Pons (tissue), 1 donor: ENCODE measurements at regions not wholly inside any gene's neighbourhood (a gene's known extent, or its start where the extent isn't known, plus 50 kb on each side); places are given as distances from the start of the nearest gene placed in this dataset.
"Not testable (repeated sequence)": the region's sequence is repeated elsewhere in the genome, so short reads cannot be mapped to it uniquely, and the experiment has no call there.

Experiments
- DNase-seq: peaks from one replicate; pipeline ENCODE4 v3.0.0-alpha.2; 2016; ENCODE audit warnings: low spot score

DNA sequence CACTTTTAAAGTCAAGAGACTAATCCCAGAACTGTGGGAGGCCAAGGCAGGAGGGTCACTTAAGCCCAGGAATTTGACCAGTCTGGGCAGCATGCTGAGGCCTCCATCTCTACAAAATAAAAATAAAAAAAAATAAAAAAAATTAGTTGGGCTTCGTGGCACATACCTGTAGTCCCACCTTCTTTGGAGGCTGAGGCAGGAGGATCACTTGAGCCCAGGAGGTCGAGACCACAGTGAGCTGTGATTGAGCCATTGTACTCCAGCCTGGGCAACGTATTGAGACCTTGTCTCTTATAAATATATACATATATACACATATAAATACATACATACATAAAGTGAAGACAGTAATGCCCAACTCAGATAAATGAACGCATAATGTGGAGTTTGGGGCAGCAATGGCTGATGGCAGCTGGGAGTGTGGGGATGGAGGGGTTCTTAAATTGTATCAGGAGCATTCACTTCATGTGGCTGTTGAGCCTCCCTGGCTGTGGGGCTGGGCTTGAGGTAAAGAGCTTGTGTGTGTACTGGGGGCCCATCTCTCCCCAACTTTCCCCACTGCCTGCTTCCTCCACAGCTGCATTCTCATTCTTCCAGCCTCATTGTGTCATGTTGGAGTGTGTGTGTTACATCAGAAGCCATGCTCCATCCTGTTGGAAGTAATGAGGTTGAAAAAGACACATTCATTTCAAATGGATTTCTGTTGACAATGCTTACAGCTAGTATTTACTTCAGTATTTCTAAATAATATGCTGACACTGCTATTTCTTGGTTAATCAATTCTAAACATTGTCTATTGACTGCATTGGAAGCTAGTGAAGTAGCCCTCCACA is 96.5 kb upstream of the HS6ST1 start:
- DNase-seq: no peak

GRCh38 chr2:128415779-128416061 is 97.1 kb upstream of the HS6ST1 start:
- no peak for DNase-seq

GRCh38 chr2:128416109-128416785 is 97.6 kb upstream of the HS6ST1 start:
- no peak for DNase-seq

DNA sequence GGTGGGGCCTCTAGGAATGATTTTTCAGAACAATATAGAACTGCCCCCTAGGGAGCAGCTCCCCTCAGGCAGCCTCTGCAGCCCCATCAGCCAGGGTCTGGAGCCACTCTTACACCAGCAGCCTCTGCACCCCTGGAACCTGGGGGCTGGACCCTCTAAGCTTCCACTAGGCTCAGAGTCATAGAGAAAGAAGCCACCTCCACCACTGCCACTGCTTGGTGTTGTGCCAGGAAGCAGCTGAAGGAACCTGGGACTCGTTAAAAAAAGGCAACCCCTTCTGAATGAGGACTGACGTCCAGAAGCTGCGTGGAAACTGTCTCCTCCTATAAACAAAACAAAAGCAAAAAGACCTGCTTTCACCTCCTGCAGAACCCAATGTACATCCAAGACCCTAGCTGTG is 98.1 kb upstream of the HS6ST1 start:
- DNase-seq: no peak

DNA sequence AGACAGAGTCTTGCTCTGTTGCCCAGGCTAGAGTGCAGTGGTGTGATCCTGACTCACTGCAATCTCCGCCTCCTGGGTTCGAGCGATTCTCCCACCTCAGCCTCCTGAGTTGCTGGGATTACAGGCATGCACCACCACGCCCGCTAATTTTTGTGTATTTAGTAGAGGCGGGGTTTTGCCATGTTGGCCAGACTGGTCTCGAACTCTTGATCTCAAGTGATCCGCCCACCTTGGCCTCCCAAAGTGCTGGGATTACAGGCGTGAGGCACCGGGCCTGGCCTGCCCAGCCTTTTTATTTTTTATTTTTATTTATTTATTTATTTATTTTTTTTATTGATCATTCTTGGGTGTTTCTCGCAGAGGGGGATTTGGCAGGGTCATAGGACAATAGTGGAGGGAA is 98.6 kb upstream of the HS6ST1 start:
- DNase-seq: not testable (repeated sequence)

DNA sequence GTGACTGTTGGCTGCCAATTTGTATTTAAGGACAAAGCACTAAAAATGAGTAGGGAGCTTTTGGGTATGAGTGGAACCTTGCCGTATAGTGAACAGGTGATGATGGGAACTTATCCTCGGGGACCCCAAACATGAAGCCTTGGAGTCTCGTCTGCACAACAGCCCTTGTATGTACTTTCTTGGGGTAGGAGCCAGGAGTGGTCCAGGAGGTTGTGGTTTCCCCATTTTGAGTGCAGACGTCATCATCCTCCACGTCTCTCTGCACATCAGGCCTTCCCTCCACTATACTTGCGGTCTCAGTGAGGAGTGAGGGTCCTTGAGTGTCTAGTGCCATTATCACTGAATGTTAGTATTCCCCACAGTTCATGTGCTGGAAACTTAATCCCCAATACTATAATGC is 101.5 kb upstream of the HS6ST1 start:
- no peak for DNase-seq

- no peak for DNase-seq
Observed at GRCh38 chr2:128420776-128421175, 102.1 kb upstream of the HS6ST1 start.

DNA sequence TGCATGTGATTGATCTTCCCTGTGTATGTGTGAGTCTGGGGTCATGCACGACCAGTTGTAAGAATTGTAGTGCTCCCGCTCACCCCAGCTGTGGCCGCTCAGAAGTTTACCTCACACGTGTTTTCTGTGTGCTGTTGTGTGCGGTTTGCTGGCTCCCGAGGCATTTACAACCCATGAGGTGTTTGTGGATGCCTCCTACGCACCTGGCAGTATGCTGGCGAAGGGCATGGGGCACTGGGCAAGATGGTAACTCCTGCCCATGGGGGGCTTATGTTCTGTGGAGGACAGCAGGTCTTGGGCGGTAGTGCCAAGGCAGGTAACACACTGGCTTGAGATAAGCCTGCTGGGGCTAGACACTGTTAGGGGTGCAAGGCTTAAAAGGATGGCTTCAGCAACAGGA is 102.6 kb upstream of the HS6ST1 start:
- no peak for DNase-seq

DNA sequence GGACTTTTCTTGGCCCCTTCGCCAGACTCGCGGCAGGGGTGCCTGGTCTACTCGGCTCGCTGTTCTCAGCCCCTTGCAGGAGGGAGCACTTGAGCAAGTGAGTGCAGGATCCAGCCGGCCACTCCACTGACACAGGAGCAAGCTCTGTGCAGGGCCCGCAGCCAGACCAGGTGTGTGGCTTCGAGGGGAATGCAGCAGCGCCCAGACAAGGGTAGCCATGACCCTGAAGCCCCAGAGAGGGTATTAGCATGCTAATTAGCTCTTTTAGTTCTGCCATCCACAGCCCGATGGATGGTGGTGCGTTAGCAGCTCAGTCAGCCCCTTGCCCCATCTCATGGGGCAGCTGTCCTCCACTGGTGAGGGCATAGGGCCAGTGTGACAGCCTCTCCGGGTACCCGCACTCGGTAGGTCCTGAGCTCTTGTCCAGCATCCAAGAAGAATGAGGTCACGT is 103.2 kb upstream of the HS6ST1 start:
- DNase-seq: no peak

GRCh38 chr2:128422571-128422970 is 103.9 kb upstream of the HS6ST1 start:
- no peak for DNase-seq

DNA sequence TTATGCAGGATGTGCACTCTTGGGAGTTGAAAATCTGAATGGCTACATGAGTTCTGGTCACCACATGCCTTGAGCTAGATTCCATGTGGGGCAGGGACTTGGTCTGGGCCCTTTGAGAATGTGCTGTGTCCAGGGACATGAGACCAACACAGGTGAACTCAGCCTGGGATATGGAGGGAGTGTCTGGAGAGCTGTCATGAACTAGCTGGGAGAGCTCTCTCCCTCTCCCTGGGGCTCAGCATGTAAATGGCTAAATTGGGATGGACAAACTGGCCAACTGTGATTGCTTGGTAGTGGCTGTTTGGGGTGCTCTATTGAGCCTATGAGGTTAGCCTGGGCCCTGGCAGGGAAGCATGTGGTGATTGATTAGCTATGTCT is 105.1 kb upstream of the HS6ST1 start:
- no peak for DNase-seq

DNA sequence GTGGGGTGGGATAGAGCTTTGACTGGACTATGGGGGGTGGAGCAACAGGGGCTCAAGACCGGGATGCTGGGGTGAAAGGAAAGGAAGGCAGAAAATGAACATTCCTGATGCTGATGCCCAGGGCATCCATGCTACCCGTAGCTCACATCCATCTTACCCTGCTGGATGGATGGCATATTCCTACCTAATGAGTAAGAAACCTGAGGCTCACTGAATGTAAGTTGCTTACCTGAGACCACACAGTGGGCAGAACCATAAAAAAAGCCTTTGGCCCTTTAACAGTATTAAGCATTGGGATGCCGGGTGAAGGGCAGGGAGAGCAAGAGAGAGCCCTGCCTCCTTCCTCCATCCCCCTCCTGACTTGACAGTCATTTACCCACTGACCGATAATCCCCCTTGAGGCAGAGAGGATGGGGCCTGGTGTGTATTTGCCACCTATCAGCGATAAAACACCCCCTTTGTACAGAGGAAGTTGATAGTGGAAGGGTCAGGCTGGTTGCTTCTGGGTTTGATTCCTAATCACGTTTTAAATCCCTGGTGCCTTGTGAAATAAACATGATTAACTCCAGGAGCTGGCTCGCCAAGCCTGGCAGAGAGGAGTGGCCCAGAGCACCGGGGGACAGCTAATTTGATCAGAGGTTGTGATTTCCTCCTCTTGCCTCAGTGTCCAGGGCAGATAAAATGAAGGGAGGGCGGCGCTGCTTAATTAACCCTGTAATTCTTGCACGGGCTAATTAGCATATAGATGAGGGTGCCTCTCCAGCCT is 105.9 kb upstream of the HS6ST1 start:
- no peak for DNase-seq

DNA sequence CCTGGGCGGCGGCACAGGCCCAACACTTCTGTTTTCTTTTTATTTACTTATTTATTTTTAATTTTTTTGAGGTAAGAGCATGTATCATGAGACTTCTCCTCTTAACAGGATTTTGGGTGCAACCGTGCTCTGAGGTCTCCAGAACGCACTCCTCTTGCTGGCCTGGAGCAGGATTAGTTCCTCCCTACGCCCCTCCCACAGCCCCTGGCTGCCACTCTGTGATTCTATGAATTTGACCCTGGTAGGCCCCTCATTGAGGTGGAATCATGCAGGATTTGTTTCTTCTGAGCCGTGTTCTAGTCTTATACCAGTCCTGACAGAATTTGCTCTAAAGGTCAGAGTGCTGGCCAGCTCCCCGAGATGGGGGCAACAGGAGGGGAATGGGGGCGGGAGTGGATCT is 106.5 kb upstream of the HS6ST1 start:
- no peak for DNase-seq

GRCh38 chr2:128425731-128426620 is 107.3 kb upstream of the HS6ST1 start:
- no peak for DNase-seq

DNA sequence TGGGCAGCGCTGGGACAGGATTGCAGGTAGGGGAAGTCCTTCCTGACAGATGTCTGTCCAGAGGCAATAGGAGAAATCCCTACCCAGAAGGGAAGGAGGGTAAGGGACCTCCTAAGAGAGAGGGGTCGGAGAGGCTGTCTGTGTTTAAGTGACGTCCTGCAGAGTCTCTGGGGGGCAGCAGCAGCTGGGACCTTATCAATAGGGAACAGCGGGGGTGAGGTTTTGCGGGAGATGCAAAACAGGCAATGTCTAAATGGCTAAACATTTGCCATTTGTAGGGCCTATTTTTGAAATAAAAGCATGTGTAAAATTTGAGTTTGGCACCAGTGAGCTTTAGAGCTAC is 108.7 kb upstream of the HS6ST1 start:
- no peak for DNase-seq

DNA sequence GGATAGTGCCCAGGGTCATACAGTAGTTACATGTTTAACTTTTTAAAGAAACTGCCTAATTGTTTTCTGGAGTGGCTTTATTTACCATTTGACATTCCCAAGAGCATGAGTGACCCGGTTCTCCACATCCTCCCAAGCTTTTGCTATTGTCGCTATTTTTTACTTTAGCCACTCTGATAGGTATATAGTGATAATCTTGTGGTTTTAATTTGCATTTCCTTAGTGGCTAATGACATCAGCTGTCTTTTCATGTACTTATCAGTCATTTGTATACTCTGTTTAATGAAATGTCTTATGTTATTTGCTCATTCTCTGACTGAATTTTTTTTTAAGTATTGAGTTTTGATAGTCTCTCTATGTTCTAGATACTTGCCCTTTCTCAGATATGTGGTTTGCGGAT is 109.7 kb upstream of the HS6ST1 start:
- DNase-seq: no peak

GRCh38 chr2:128432423-128432822 is 113.8 kb upstream of the HS6ST1 start:
- DNase-seq: no peak

- DNase-seq: no peak
Observed at GRCh38 chr2:128433911-128434550, 115.4 kb upstream of the HS6ST1 start.

- no peak for DNase-seq
Observed at GRCh38 chr2:128435576-128436478, 117.2 kb upstream of the HS6ST1 start.

DNA sequence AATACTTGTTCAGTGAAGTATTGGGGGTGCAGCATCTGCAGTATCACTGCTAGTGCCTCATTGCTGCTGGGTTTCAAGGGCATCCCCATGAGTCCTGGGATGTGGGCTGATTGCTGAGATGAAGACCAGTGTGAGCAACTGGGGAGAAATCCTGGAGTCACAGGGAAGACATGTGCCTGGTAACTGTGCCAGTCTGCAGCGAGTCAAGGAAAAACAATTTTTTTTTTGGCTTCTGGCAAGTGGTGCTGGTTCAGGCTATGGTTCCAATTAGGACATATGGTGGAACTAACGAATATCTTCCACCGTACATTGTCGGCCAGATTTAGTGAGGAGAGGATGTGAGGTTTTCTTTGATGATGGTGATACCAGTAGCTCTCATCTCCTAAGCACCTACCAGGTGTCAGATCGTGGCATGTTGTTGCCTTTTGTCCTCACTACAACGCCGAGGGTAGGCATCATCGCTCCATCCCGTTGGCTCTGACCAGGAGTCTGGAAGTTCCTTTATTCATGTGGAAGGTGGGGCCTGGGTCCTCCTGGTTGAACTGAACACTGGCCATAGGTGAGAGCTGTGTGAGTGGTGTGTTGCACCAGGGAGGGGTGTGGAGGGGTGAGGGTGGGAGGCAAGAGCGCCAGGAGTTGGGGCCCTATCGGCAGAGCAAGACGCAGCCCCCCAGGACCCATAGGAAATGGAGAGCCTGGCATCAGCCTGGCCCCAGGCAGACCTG is 118.0 kb upstream of the HS6ST1 start:
- no peak for DNase-seq
